SU-DHL-6 (cell line): ENCODE measurements at regions not wholly inside any gene's neighbourhood (a gene's known extent, or its start where the extent isn't known, plus 50 kb on each side); places are given as distances from the start of the nearest gene placed in this dataset.

ENCODE experiments used
- H2AFZ ChIP-seq: fragments of 200-600 bp; sonication (generic); 2 replicates; pipeline ENCODE4 v1.6.1; 2014; ENCODE audit warnings: low read depth, mild to moderate bottlenecking, moderate library complexity, mixed read lengths, antibody characterized with exemption, low read length; ENCODE audit not compliant: severe bottlenecking
- H3F3A ChIP-seq: fragments of 200-600 bp; shearing (Covaris generic); 2 replicates; pipeline ENCODE4 v1.6.0; 2016; ENCODE audit warnings: antibody characterized with exemption, mild to moderate bottlenecking; ENCODE audit not compliant: insufficient read depth
- H3K27ac ChIP-seq: fragments of 200-600 bp; sonication (generic); 2 replicates; pipeline ENCODE4 v1.5.1; 2016; ENCODE audit warnings: low read depth, mild to moderate bottlenecking, low read length, moderate library complexity, mixed read lengths
- H3K27me3 ChIP-seq: fragments of 200-600 bp; sonication (generic), shearing (Covaris generic); 2 replicates; pipeline ENCODE4 v1.6.0; 2014; ENCODE audit warnings: mild to moderate bottlenecking, low read length
- H3K36me3 ChIP-seq: fragments of 200-600 bp; sonication (generic); 2 replicates; pipeline ENCODE4 v1.6.1; 2014; ENCODE audit warnings: mild to moderate bottlenecking, low read length, mixed read lengths
- H3K4me2 ChIP-seq: fragments of 300-600, 200-600 bp; shearing (Covaris generic), sonication (generic); 2 replicates; pipeline ENCODE4 v1.6.0; 2014; ENCODE audit warnings: low read length, low read depth, mild to moderate bottlenecking; ENCODE audit not compliant: poor library complexity, severe bottlenecking
- H3K4me3 ChIP-seq: fragments of 200-600 bp; sonication (generic); 2 replicates; pipeline ENCODE4 v1.5.1; 2014; ENCODE audit warnings: antibody characterized with exemption, low read length, mild to moderate bottlenecking, mixed read lengths; ENCODE audit not compliant: insufficient read depth, poor library complexity, severe bottlenecking
- H3K79me2 ChIP-seq: fragments of 200-600 bp; sonication (generic); 2 replicates; pipeline ENCODE4 v1.6.1; 2014; ENCODE audit warnings: mild to moderate bottlenecking, low read length, moderate library complexity; ENCODE audit not compliant: insufficient read depth
- H3K9ac ChIP-seq: fragments of 200-600 bp; sonication (generic); 2 replicates; pipeline ENCODE4 v1.7.0; 2014; ENCODE audit warnings: mild to moderate bottlenecking, low read length
- H3K9me2 ChIP-seq: fragments of 200-600 bp; sonication (generic); replicated peaks from 2 replicates; pipeline ENCODE4 v1.6.1; 2014; ENCODE audit warnings: low read length; ENCODE audit not compliant: insufficient read depth
- H3K9me3 ChIP-seq: fragments of 200-600 bp; sonication (generic); 2 replicates; pipeline ENCODE4 v1.6.1; 2014; ENCODE audit warnings: low read length, mixed read lengths; ENCODE audit not compliant: insufficient read depth
- H4K20me1 ChIP-seq: fragments of 200-600 bp; sonication (generic); 2 replicates; pipeline ENCODE4 v1.6.1; 2014; ENCODE audit warnings: low read depth, mild to moderate bottlenecking, antibody characterized with exemption, low read length, moderate library complexity, mixed read lengths
- CTCF ChIP-seq: fragments of 200-600 bp; sonication (generic); IDR thresholded peaks from one replicate; pipeline ENCODE4 v1.5.1; 2017; ENCODE audit warnings: antibody characterized with exemption, mild to moderate bottlenecking, low read length, moderate library complexity; ENCODE audit not compliant: insufficient read depth, poor library complexity, severe bottlenecking
- EZH2phosphoT487 ChIP-seq: fragments of 200-600 bp; sonication (generic), shearing (Covaris generic); conservative IDR thresholded peaks from 2 replicates; pipeline ENCODE4 v1.6.1; 2018; ENCODE audit warnings: mild to moderate bottlenecking, antibody characterized with exemption, low read length, moderate library complexity, mixed read lengths

GRCh38 chr2:234869164-234869563 is 82.7 kb upstream of the SH3BP4 start:
- H3K79me2 ChIP-seq: no peaks in the 10 kb centered on the region
- H3K9ac ChIP-seq: no peak overlapping the region
- no peak overlapping the region for H3K27ac ChIP-seq
- no peaks in the 10 kb centered on the region for H3K27me3 ChIP-seq
- TF ChIP-seq CTCF: no peak
- TF ChIP-seq EZH2phosphoT487: no peak
- H3F3A ChIP-seq: no peaks in the 10 kb centered on the region
- no peaks in the 10 kb centered on the region for H4K20me1 ChIP-seq
- H3K4me3 ChIP-seq: no peak overlapping the region
- no peaks in the 10 kb centered on the region for H3K9me3 ChIP-seq
- H3K9me2 ChIP-seq: no peaks in the 10 kb centered on the region
- H2AFZ ChIP-seq: no peak overlapping the region
- no peak overlapping the region for H3K4me2 ChIP-seq
- H3K36me3 ChIP-seq: no peaks in the 10 kb centered on the region

GRCh38 chr2:234867882-234868285 is 83.9 kb upstream of the SH3BP4 start:
- no peaks in the 10 kb centered on the region for H3K36me3 ChIP-seq
- H3K4me2 ChIP-seq: no peak overlapping the region
- no peaks in the 10 kb centered on the region for H3K27me3 ChIP-seq
- no peak overlapping the region for H2AFZ ChIP-seq
- no peak overlapping the region for H3K9ac ChIP-seq
- no peaks in the 10 kb centered on the region for H3K9me2 ChIP-seq
- no peak for TF ChIP-seq CTCF
- TF ChIP-seq EZH2phosphoT487: no peak
- H3K4me3 ChIP-seq: no peak overlapping the region
- H3K9me3 ChIP-seq: no peaks in the 10 kb centered on the region
- no peak overlapping the region for H3K27ac ChIP-seq
- H3K79me2 ChIP-seq: no peaks in the 10 kb centered on the region
- no peaks in the 10 kb centered on the region for H4K20me1 ChIP-seq
- no peaks in the 10 kb centered on the region for H3F3A ChIP-seq

GRCh38 chr2:234865586-234865985 is 86.2 kb upstream of the SH3BP4 start:
- Histone ChIP-seq H3K9ac (no peak overlapping the region), H3K79me2 (no peaks in the 10 kb centered on the region), H4K20me1 (no peaks in the 10 kb centered on the region), H3K27me3 (no peaks in the 10 kb centered on the region), H3K4me2 (no peak overlapping the region), H3K4me3 (no peak overlapping the region), H3K9me2 (no peaks in the 10 kb centered on the region), H2AFZ (no peak overlapping the region), H3K27ac (no peak overlapping the region), H3F3A (no peaks in the 10 kb centered on the region), H3K9me3 (no peaks in the 10 kb centered on the region), H3K36me3 (no peaks in the 10 kb centered on the region)
- no peak for TF ChIP-seq EZH2phosphoT487
- TF ChIP-seq CTCF: no peak
